Hepatocyte (in vitro differentiated cells): ENCODE measurements at regions not wholly inside any gene's neighbourhood (a gene's known extent, or its start where the extent isn't known, plus 50 kb on each side); places are given as distances from the start of the nearest gene placed in this dataset.
"Not testable (repeated sequence)": the region's sequence is repeated elsewhere in the genome, so short reads cannot be mapped to it uniquely, and the experiment has no call there.

Experiments
- EZH2 ChIP-seq: fragments of 200-600 bp; sonication (generic); IDR thresholded peaks from 2 replicates; pipeline ENCODE4 v1.6.1; 2016; ENCODE audit warnings: antibody characterized with exemption, mild to moderate bottlenecking, borderline replicate concordance
- EZH2phosphoT487 ChIP-seq: fragments of 200-600 bp; sonication (generic); IDR thresholded peaks from one replicate; pipeline ENCODE4 v1.6.1; 2018; ENCODE audit warnings: antibody characterized with exemption, mild to moderate bottlenecking, low read depth, moderate library complexity; ENCODE audit not compliant: unreplicated experiment, severe bottlenecking
- TF ChIP-seq, protein P1 (sequence below): fragments of 200-600 bp; sonication (generic); IDR thresholded peaks from 2 replicates; pipeline ENCODE4 v1.5.1; 2016; ENCODE audit warnings: antibody characterized with exemption, mild to moderate bottlenecking; ENCODE audit not compliant: poor library complexity

DNA sequence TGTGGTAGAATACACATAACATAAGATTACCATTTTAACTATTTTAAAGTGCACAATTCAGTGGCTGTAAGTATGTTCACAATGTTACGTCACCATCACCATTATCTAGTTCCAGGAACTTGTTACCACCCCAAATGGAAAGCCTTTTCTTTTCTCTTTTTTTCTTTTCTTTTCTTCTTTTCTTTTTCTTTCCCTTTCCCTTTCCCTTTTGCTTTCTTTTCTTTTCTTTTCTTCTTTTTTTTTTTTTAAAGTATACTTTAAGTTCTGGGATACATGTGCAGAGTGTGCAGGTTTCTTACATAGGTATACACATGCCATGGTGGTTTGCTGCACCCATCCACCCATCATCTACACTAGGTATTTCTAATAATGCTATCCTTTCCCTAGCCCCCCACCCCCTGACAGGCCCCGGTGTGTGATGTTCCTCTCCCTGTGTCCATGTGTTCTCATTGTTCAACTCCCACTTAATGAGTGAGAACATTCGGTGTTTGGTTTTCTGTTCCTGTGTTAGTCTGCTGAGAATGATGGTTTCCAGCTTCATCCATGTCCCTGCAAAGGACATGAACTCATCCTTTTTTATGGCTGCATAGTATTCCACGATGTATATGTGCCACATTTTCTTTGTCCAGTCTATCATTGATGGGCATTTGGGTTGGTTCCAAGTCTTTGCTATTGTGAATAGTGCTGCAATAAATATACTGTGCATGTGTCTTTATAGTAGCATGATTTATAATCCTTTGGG, 131.0 kb upstream of the PITX1 start:
- TF ChIP-seq, protein P1, sequence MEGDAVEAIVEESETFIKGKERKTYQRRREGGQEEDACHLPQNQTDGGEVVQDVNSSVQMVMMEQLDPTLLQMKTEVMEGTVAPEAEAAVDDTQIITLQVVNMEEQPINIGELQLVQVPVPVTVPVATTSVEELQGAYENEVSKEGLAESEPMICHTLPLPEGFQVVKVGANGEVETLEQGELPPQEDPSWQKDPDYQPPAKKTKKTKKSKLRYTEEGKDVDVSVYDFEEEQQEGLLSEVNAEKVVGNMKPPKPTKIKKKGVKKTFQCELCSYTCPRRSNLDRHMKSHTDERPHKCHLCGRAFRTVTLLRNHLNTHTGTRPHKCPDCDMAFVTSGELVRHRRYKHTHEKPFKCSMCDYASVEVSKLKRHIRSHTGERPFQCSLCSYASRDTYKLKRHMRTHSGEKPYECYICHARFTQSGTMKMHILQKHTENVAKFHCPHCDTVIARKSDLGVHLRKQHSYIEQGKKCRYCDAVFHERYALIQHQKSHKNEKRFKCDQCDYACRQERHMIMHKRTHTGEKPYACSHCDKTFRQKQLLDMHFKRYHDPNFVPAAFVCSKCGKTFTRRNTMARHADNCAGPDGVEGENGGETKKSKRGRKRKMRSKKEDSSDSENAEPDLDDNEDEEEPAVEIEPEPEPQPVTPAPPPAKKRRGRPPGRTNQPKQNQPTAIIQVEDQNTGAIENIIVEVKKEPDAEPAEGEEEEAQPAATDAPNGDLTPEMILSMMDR = not testable (repeated sequence)
- TF ChIP-seq EZH2, EZH2phosphoT487: not testable (repeated sequence)
